ENCODE measurements at regions not wholly inside any gene's neighbourhood (a gene's known extent, or its start where the extent isn't known, plus 50 kb on each side); places are given as distances from the start of the nearest gene placed in this dataset.
"Not testable (repeated sequence)": the region's sequence is repeated elsewhere in the genome, so short reads cannot be mapped to it uniquely, and the experiment has no call there.

GRCh38 chr5:25669645-25670401 is 1025.0 kb upstream of the CDH10 start:
- no peaks in the 10 kb centered on the region for H3K36me3 ChIP-seq (ENCODE audit: control insufficient read depth, insufficient read depth, low read length)
- no peaks in the 10 kb centered on the region for H3K27me3 ChIP-seq (ENCODE audit: control insufficient read depth, insufficient read depth, low read length)
- no peak overlapping the region for H3K27ac ChIP-seq (ENCODE audit: low read depth, low read length)
- WGBS (ENCODE audit: insufficient coverage) = no CpG with 5 or more reads among the region's 1 CpG
- no peaks in the 10 kb centered on the region for H3K9me3 ChIP-seq (ENCODE audit: control insufficient read depth, insufficient read depth, low read length)
- no peak overlapping the region for H3K4me3 ChIP-seq (ENCODE audit: low read depth, low read length)
- H3K4me1 ChIP-seq (ENCODE audit: control insufficient read depth, insufficient read depth, low read length) = no peaks in the 10 kb centered on the region
- DNase-seq (ENCODE audit: low read depth in 4 of 6, low spot score in 6 of 6) = peak in 1 of 6 donors; percentile 31

GRCh38 chr5:25662610-25663009 is 1017.8 kb upstream of the CDH10 start:
- Histone ChIP-seq H3K4me3 (ENCODE audit: low read depth, low read length) (no peak overlapping the region), H3K36me3 (ENCODE audit: control insufficient read depth, insufficient read depth, low read length) (no peaks in the 10 kb centered on the region), H3K9me3 (ENCODE audit: control insufficient read depth, insufficient read depth, low read length) (peaks cover 4% of the 10 kb centered on the region), H3K27ac (ENCODE audit: low read depth, low read length) (no peak overlapping the region), H3K4me1 (ENCODE audit: control insufficient read depth, insufficient read depth, low read length) (no peaks in the 10 kb centered on the region), H3K27me3 (ENCODE audit: control insufficient read depth, insufficient read depth, low read length) (no peaks in the 10 kb centered on the region)
- no CpG with 5 or more reads among the region's 2 CpGs for WGBS (ENCODE audit: insufficient coverage)
- DNase-seq (ENCODE audit: low read depth in 4 of 6, low spot score in 6 of 6) = no peak

- H3K9me3 ChIP-seq (ENCODE audit: control insufficient read depth, insufficient read depth, low read length); DNase-seq (ENCODE audit: low read depth in 4 of 6, low spot score in 6 of 6); H3K36me3 ChIP-seq (ENCODE audit: control insufficient read depth, insufficient read depth, low read length); H3K27ac ChIP-seq (ENCODE audit: low read depth, low read length); H3K27me3 ChIP-seq (ENCODE audit: control insufficient read depth, insufficient read depth, low read length); H3K4me1 ChIP-seq (ENCODE audit: control insufficient read depth, insufficient read depth, low read length); H3K4me3 ChIP-seq (ENCODE audit: low read depth, low read length): not testable (repeated sequence)
- no CpG with 5 or more reads among the region's 7 CpGs for WGBS (ENCODE audit: insufficient coverage)
Measured at GRCh38 chr5:25650316-25650715, 1005.5 kb upstream of the CDH10 start.

GRCh38 chr5:25649628-25650265 is 1005.0 kb upstream of the CDH10 start:
- no peaks in the 10 kb centered on the region for H3K36me3 ChIP-seq (ENCODE audit: control insufficient read depth, insufficient read depth, low read length)
- WGBS (ENCODE audit: insufficient coverage) = 100% methylated on average over 5 of the region's 16 CpGs
- H3K4me1 ChIP-seq (ENCODE audit: control insufficient read depth, insufficient read depth, low read length) = no peaks in the 10 kb centered on the region
- DNase-seq (ENCODE audit: low read depth in 4 of 6, low spot score in 6 of 6) = no peak
- H3K9me3 ChIP-seq (ENCODE audit: control insufficient read depth, insufficient read depth, low read length) = no peaks in the 10 kb centered on the region
- no peak overlapping the region for H3K4me3 ChIP-seq (ENCODE audit: low read depth, low read length)
- H3K27me3 ChIP-seq (ENCODE audit: control insufficient read depth, insufficient read depth, low read length) = no peaks in the 10 kb centered on the region
- no peak overlapping the region for H3K27ac ChIP-seq (ENCODE audit: low read depth, low read length)

GRCh38 chr5:25646421-25647341 is 1001.9 kb upstream of the CDH10 start:
- no peak overlapping the region for H3K27ac ChIP-seq (ENCODE audit: low read depth, low read length)
- H3K27me3 ChIP-seq (ENCODE audit: control insufficient read depth, insufficient read depth, low read length) = no peaks in the 10 kb centered on the region
- no peaks in the 10 kb centered on the region for H3K36me3 ChIP-seq (ENCODE audit: control insufficient read depth, insufficient read depth, low read length)
- H3K4me3 ChIP-seq (ENCODE audit: low read depth, low read length) = no peak overlapping the region
- H3K9me3 ChIP-seq (ENCODE audit: control insufficient read depth, insufficient read depth, low read length) = no peaks in the 10 kb centered on the region
- DNase-seq (ENCODE audit: low read depth in 4 of 6, low spot score in 6 of 6) = no peak
- H3K4me1 ChIP-seq (ENCODE audit: control insufficient read depth, insufficient read depth, low read length) = no peaks in the 10 kb centered on the region
- 83% methylated on average over 1 of the region's 3 CpGs for WGBS (ENCODE audit: insufficient coverage)

- H3K27me3 ChIP-seq (ENCODE audit: control insufficient read depth, insufficient read depth, low read length) = no peaks in the 10 kb centered on the region
- no peak overlapping the region for H3K27ac ChIP-seq (ENCODE audit: low read depth, low read length)
- no peak for DNase-seq (ENCODE audit: low read depth in 4 of 6, low spot score in 6 of 6)
- no peaks in the 10 kb centered on the region for H3K4me1 ChIP-seq (ENCODE audit: control insufficient read depth, insufficient read depth, low read length)
- no CpG with 5 or more reads among the region's 2 CpGs for WGBS (ENCODE audit: insufficient coverage)
- H3K4me3 ChIP-seq (ENCODE audit: low read depth, low read length) = no peak overlapping the region
- H3K9me3 ChIP-seq (ENCODE audit: control insufficient read depth, insufficient read depth, low read length) = no peaks in the 10 kb centered on the region
- H3K36me3 ChIP-seq (ENCODE audit: control insufficient read depth, insufficient read depth, low read length) = no peaks in the 10 kb centered on the region
Measured at GRCh38 chr5:25641124-25641523, 996.3 kb upstream of the CDH10 start.

- Histone ChIP-seq H3K27ac (ENCODE audit: low read depth, low read length) (no peak overlapping the region), H3K9me3 (ENCODE audit: control insufficient read depth, insufficient read depth, low read length) (peaks cover 1% of the 10 kb centered on the region), H3K4me1 (ENCODE audit: control insufficient read depth, insufficient read depth, low read length) (no peaks in the 10 kb centered on the region), H3K27me3 (ENCODE audit: control insufficient read depth, insufficient read depth, low read length) (no peaks in the 10 kb centered on the region), H3K36me3 (ENCODE audit: control insufficient read depth, insufficient read depth, low read length) (no peaks in the 10 kb centered on the region), H3K4me3 (ENCODE audit: low read depth, low read length) (no peak overlapping the region)
- DNase-seq (ENCODE audit: low read depth in 4 of 6, low spot score in 6 of 6) = no peak
Measured at GRCh38 chr5:25619273-25619672, 974.5 kb upstream of the CDH10 start.

- H3K4me1 ChIP-seq (ENCODE audit: control insufficient read depth, insufficient read depth, low read length) = no peaks in the 10 kb centered on the region
- DNase-seq (ENCODE audit: low read depth in 4 of 6, low spot score in 6 of 6) = no peak
- no peaks in the 10 kb centered on the region for H3K27me3 ChIP-seq (ENCODE audit: control insufficient read depth, insufficient read depth, low read length)
- H3K36me3 ChIP-seq (ENCODE audit: control insufficient read depth, insufficient read depth, low read length) = no peaks in the 10 kb centered on the region
- H3K27ac ChIP-seq (ENCODE audit: low read depth, low read length) = no peak overlapping the region
- WGBS (ENCODE audit: insufficient coverage) = no CpG with 5 or more reads among the region's 2 CpGs
- H3K9me3 ChIP-seq (ENCODE audit: control insufficient read depth, insufficient read depth, low read length) = peaks cover 1% of the 10 kb centered on the region
- H3K4me3 ChIP-seq (ENCODE audit: low read depth, low read length) = no peak overlapping the region
Measured at GRCh38 chr5:25618821-25619220, 974.0 kb upstream of the CDH10 start.

GRCh38 chr5:25614466-25614865 is 969.7 kb upstream of the CDH10 start:
- Histone ChIP-seq H3K27me3 (ENCODE audit: control insufficient read depth, insufficient read depth, low read length) (no peaks in the 10 kb centered on the region), H3K4me1 (ENCODE audit: control insufficient read depth, insufficient read depth, low read length) (no peaks in the 10 kb centered on the region), H3K36me3 (ENCODE audit: control insufficient read depth, insufficient read depth, low read length) (no peaks in the 10 kb centered on the region), H3K4me3 (ENCODE audit: low read depth, low read length) (no peak overlapping the region), H3K9me3 (ENCODE audit: control insufficient read depth, insufficient read depth, low read length) (peaks cover 1% of the 10 kb centered on the region), H3K27ac (ENCODE audit: low read depth, low read length) (no peak overlapping the region)
- no peak for DNase-seq (ENCODE audit: low read depth in 4 of 6, low spot score in 6 of 6)
- 95% methylated on average over 22 of the region's 22 CpGs for WGBS (ENCODE audit: insufficient coverage)

All from spinal cord (tissue), 9 donors.